ENCODE measurements at regions not wholly inside any gene's neighbourhood (a gene's known extent, or its start where the extent isn't known, plus 50 kb on each side); places are given as distances from the start of the nearest gene placed in this dataset.

DNA sequence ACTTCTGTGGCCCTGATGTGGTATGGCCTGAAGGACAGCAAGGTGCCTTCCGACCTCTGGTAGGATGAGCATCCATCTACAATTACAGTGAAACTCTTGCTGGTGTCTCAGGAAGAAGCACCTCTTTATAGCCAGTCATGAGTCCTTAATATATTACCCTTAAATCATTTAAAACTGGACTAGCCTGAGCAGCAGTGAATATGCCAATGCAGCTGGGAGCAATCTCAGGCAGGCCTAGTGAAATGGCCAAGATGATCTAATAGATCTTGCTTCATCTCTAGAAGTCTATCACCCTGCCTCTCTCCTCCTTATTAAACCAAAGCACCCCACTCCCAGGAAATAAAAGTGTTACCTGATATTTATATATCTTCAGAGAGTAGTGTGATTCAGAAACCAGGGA lies 66.7 kb upstream of the SORCS3 start:
- TF ChIP-seq, protein P1, sequence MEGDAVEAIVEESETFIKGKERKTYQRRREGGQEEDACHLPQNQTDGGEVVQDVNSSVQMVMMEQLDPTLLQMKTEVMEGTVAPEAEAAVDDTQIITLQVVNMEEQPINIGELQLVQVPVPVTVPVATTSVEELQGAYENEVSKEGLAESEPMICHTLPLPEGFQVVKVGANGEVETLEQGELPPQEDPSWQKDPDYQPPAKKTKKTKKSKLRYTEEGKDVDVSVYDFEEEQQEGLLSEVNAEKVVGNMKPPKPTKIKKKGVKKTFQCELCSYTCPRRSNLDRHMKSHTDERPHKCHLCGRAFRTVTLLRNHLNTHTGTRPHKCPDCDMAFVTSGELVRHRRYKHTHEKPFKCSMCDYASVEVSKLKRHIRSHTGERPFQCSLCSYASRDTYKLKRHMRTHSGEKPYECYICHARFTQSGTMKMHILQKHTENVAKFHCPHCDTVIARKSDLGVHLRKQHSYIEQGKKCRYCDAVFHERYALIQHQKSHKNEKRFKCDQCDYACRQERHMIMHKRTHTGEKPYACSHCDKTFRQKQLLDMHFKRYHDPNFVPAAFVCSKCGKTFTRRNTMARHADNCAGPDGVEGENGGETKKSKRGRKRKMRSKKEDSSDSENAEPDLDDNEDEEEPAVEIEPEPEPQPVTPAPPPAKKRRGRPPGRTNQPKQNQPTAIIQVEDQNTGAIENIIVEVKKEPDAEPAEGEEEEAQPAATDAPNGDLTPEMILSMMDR (IDR thresholded peaks at IDR 0.05): no peak
- no peak for TF ChIP-seq POLR2A (IDR thresholded peaks at IDR 0.05; ENCODE audit: low read depth)
- TF ChIP-seq POLR2AphosphoS5 (IDR thresholded peaks at IDR 0.05): no peak
